Mesenchymal stem cell (in vitro differentiated cells and primary cell): ENCODE measurements at regions not wholly inside any gene's neighbourhood (a gene's known extent, or its start where the extent isn't known, plus 50 kb on each side); places are given as distances from the start of the nearest gene placed in this dataset.

Experiments used
- DNase-seq: peaks from one replicate; pipeline ENCODE4 v3.0.0-alpha.2; 2013
- H2AFZ ChIP-seq: one replicate; pipeline ENCODE4 v1.6.1; 2013; ENCODE audit warnings: low read depth, mild to moderate bottlenecking, control low read depth, inconsistent platforms, low read length, moderate library complexity
- H2AK5ac ChIP-seq: 2 replicates; pipeline ENCODE4 v1.6.1; 2013; ENCODE audit warnings: low read length, moderate library complexity, mild to moderate bottlenecking, inconsistent platforms; ENCODE audit not compliant: severe bottlenecking
- H2BK120ac ChIP-seq: one replicate; pipeline ENCODE4 v1.6.1; 2013; ENCODE audit warnings: low read depth, mild to moderate bottlenecking, inconsistent platforms, low read length, moderate library complexity
- H2BK12ac ChIP-seq, 2 experiments: one replicate each; pipeline ENCODE4 v1.6.1; 2013; ENCODE audit warnings: inconsistent platforms in 2 of 2, low read length in 2 of 2, mild to moderate bottlenecking in 2 of 2, moderate library complexity in 2 of 2, control low read depth in 1 of 2
- H2BK15ac ChIP-seq: one replicate; pipeline ENCODE4 v1.6.1; 2013; ENCODE audit warnings: mild to moderate bottlenecking, low read depth, inconsistent platforms; ENCODE audit not compliant: poor library complexity, severe bottlenecking
- H2BK5ac ChIP-seq: 2 replicates; pipeline ENCODE4 v1.6.1; 2013; ENCODE audit warnings: low read depth, mild to moderate bottlenecking, low read length, control low read depth, inconsistent platforms; ENCODE audit not compliant: poor library complexity, severe bottlenecking
- H3K14ac ChIP-seq, 2 experiments: one replicate each; pipeline ENCODE4 v1.6.1; 2013; ENCODE audit warnings: inconsistent platforms in 2 of 2, low read length in 2 of 2, control low read depth in 1 of 2, mild to moderate bottlenecking in 1 of 2, moderate library complexity in 1 of 2
- H3K18ac ChIP-seq, 2 experiments: one replicate each; pipeline ENCODE4 v1.6.1; 2013; ENCODE audit warnings: inconsistent platforms in 2 of 2, low read length in 2 of 2, control low read depth in 1 of 2, low read depth in 1 of 2, mild to moderate bottlenecking in 1 of 2
- H3K23ac ChIP-seq, 2 experiments: one replicate each; pipeline ENCODE4 v1.6.1; 2013; ENCODE audit warnings: inconsistent platforms in 2 of 2, low read length in 2 of 2, mild to moderate bottlenecking in 2 of 2, moderate library complexity in 2 of 2, control low read depth in 1 of 2
- H3K27ac ChIP-seq: 2 replicates; pipeline ENCODE4 v1.5.1; 2013; ENCODE audit warnings: mild to moderate bottlenecking, moderate library complexity, low read length, control low read depth, inconsistent platforms; ENCODE audit not compliant: poor library complexity, severe bottlenecking
- H3K27me3 ChIP-seq, 2 experiments: 2 replicates each; pipeline versions ENCODE4 v1.6.1 to v1.7.0; 2013; ENCODE audit warnings: low read length in 2 of 2, mild to moderate bottlenecking in 2 of 2, moderate library complexity in 2 of 2, control low read depth in 1 of 2, inconsistent platforms in 1 of 2; ENCODE audit not compliant: control insufficient read depth in 1 of 2, insufficient read depth in 1 of 2
- H3K36me3 ChIP-seq, 2 experiments: 2 replicates each; pipeline versions ENCODE4 v1.6.1 to v1.7.0; 2013; ENCODE audit warnings: low read length in 2 of 2, control low read depth in 1 of 2, inconsistent platforms in 1 of 2, low read depth in 1 of 2, mild to moderate bottlenecking in 1 of 2; ENCODE audit not compliant: insufficient read depth in 2 of 2, control insufficient read depth in 1 of 2
- H3K4ac ChIP-seq, 2 experiments: one replicate each; pipeline ENCODE4 v1.6.1; 2013; ENCODE audit warnings: inconsistent platforms in 2 of 2, low read length in 2 of 2, mild to moderate bottlenecking in 2 of 2, moderate library complexity in 2 of 2, control low read depth in 1 of 2, low read depth in 1 of 2
- H3K4me1 ChIP-seq: 2 replicates; pipeline ENCODE4 v1.6.1; 2013; ENCODE audit warnings: low read depth, low read length, control low read depth; ENCODE audit not compliant: control insufficient read depth, insufficient read depth
- H3K4me2 ChIP-seq: 2 replicates; pipeline ENCODE4 v1.6.1; 2013; ENCODE audit warnings: low read length, mild to moderate bottlenecking, inconsistent platforms; ENCODE audit not compliant: poor library complexity, severe bottlenecking
- H3K4me3 ChIP-seq, 2 experiments: 2 replicates each; pipeline versions ENCODE4 v1.5.1 to v1.7.0; 2013; ENCODE audit warnings: low read length in 2 of 2, mild to moderate bottlenecking in 2 of 2, control low read depth in 1 of 2, low read depth in 1 of 2; ENCODE audit not compliant: insufficient read depth in 1 of 2
- H3K79me1 ChIP-seq: replicated peaks from 2 replicates; pipeline ENCODE4 v1.6.1; 2013; ENCODE audit warnings: mild to moderate bottlenecking, control low read depth, low read length, inconsistent platforms; ENCODE audit not compliant: poor library complexity, severe bottlenecking
- H3K9ac ChIP-seq: 2 replicates; pipeline ENCODE4 v1.7.0; 2013; ENCODE audit warnings: mild to moderate bottlenecking, low read length, moderate library complexity
- H3K9me3 ChIP-seq: 2 replicates; pipeline ENCODE4 v1.7.0; 2013; ENCODE audit warnings: mild to moderate bottlenecking, low read length; ENCODE audit not compliant: control insufficient read depth
- H4K8ac ChIP-seq: one replicate; pipeline ENCODE4 v1.6.1; 2013; ENCODE audit warnings: inconsistent platforms, mild to moderate bottlenecking, low read length, moderate library complexity
- H4K91ac ChIP-seq: one replicate; pipeline ENCODE4 v1.6.1; 2013; ENCODE audit warnings: mild to moderate bottlenecking, low read length, inconsistent platforms
- WGBS: methylation state at CpG from one replicate; pipeline ENCODE4 v1.1.7; 2013; ENCODE audit warnings: mixed read lengths; 5-methylcytosine and 5-hydroxymethylcytosine counted together

GRCh38 chr7:84474436-84474835, 279.8 kb upstream of the SEMA3A start:
- no peaks in the 10 kb centered on the region for H3K27me3 ChIP-seq
- no peaks in the 10 kb centered on the region for H3K36me3 ChIP-seq
- H3K4me1 ChIP-seq = peaks cover 4% of the 10 kb centered on the region
- H3K23ac ChIP-seq = no peak overlapping the region
- no peak overlapping the region for H2BK12ac ChIP-seq
- H4K91ac ChIP-seq = no peak overlapping the region
- H2BK15ac ChIP-seq = no peak overlapping the region
- no peak overlapping the region for H3K4me2 ChIP-seq
- no peak overlapping the region for H2AFZ ChIP-seq
- H3K18ac ChIP-seq = no peak overlapping the region
- no peak overlapping the region for H3K27ac ChIP-seq
- H2BK120ac ChIP-seq = no peak overlapping the region
- H3K9me3 ChIP-seq = no peaks in the 10 kb centered on the region
- no peak overlapping the region for H4K8ac ChIP-seq
- DNase-seq = no peak
- no CpG with 5 or more reads among the region's 1 CpG for WGBS
- H2AK5ac ChIP-seq = no peak overlapping the region
- H3K9ac ChIP-seq = no peak overlapping the region
- H2BK5ac ChIP-seq = no peak overlapping the region
- H3K79me1 ChIP-seq = no peaks in the 10 kb centered on the region
- H3K14ac ChIP-seq = no peak overlapping the region
- no peak overlapping the region for H3K4me3 ChIP-seq
- H3K4ac ChIP-seq = no peak overlapping the region

GRCh38 chr7:84471576-84471975, 277.0 kb upstream of the SEMA3A start:
- no peak overlapping the region for H2AK5ac ChIP-seq
- H3K4me2 ChIP-seq = no peak overlapping the region
- H3K18ac ChIP-seq = no peak overlapping the region
- H3K79me1 ChIP-seq = no peaks in the 10 kb centered on the region
- no peak overlapping the region for H3K27ac ChIP-seq
- H3K27me3 ChIP-seq = no peaks in the 10 kb centered on the region
- H3K4me1 ChIP-seq = peaks cover 2% of the 10 kb centered on the region
- no CpG with 5 or more reads among the region's 1 CpG for WGBS
- no peak overlapping the region for H4K91ac ChIP-seq
- no peak overlapping the region for H2BK120ac ChIP-seq
- no peak overlapping the region for H4K8ac ChIP-seq
- H3K23ac ChIP-seq = no peak overlapping the region
- no peak for DNase-seq
- no peak overlapping the region for H2BK5ac ChIP-seq
- no peak overlapping the region for H2BK12ac ChIP-seq
- H3K36me3 ChIP-seq = no peaks in the 10 kb centered on the region
- H3K14ac ChIP-seq = no peak overlapping the region
- H3K9me3 ChIP-seq = no peaks in the 10 kb centered on the region
- H3K4ac ChIP-seq = no peak overlapping the region
- no peak overlapping the region for H2BK15ac ChIP-seq
- no peak overlapping the region for H3K4me3 ChIP-seq
- no peak overlapping the region for H3K9ac ChIP-seq
- no peak overlapping the region for H2AFZ ChIP-seq

DNA sequence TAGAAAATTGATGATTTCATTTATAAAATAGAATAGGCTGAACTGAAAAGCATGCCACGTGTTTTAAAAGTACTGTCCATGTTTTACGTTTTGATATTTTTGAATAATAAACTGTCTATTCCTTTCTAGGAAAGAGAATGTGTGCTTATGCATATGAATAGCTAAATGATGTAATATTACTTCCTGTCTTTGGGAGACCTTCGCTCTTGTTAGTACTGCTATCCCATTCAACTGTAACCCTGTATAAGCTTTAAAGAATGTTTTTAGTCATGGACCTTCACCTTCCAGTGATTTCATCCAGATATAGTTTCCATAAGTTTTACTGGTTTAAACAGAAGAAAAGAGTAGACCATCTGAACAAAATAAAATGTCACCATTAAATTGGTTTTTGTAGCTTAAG, 274.4 kb upstream of the SEMA3A start:
- Histone ChIP-seq H3K36me3 (no peaks in the 10 kb centered on the region), H3K9me3 (no peaks in the 10 kb centered on the region), H2BK15ac (no peak overlapping the region), H4K8ac (no peak overlapping the region), H3K23ac (no peak overlapping the region), H3K4me2 (no peak overlapping the region), H3K18ac (no peak overlapping the region), H3K4me3 (no peak overlapping the region), H3K27ac (no peak overlapping the region), H4K91ac (no peak overlapping the region), H2AFZ (no peak overlapping the region), H3K14ac (no peak overlapping the region), H2BK12ac (no peak overlapping the region), H3K4ac (no peak overlapping the region), H3K27me3 (no peaks in the 10 kb centered on the region), H2BK5ac (no peak overlapping the region), H2AK5ac (no peak overlapping the region), H3K79me1 (no peaks in the 10 kb centered on the region), H3K4me1 (no peaks in the 10 kb centered on the region), H3K9ac (no peak overlapping the region), H2BK120ac (no peak overlapping the region)
- WGBS = 100% methylated on average over 2 of the region's 3 CpGs
- DNase-seq = no peak

- no peak overlapping the region for H2AFZ ChIP-seq
- no peak overlapping the region for H3K9ac ChIP-seq
- H3K18ac ChIP-seq = no peak overlapping the region
- H3K23ac ChIP-seq = no peak overlapping the region
- no peaks in the 10 kb centered on the region for H3K27me3 ChIP-seq
- no peaks in the 10 kb centered on the region for H3K36me3 ChIP-seq
- no peak overlapping the region for H3K4me3 ChIP-seq
- H3K9me3 ChIP-seq = no peaks in the 10 kb centered on the region
- no peak overlapping the region for H2AK5ac ChIP-seq
- H3K4me1 ChIP-seq = no peaks in the 10 kb centered on the region
- no peak overlapping the region for H2BK12ac ChIP-seq
- H3K4ac ChIP-seq = no peak overlapping the region
- no peak overlapping the region for H3K4me2 ChIP-seq
- no peaks in the 10 kb centered on the region for H3K79me1 ChIP-seq
- H2BK15ac ChIP-seq = no peak overlapping the region
- no peak overlapping the region for H4K8ac ChIP-seq
- no peak overlapping the region for H4K91ac ChIP-seq
- H2BK120ac ChIP-seq = no peak overlapping the region
- H3K27ac ChIP-seq = no peak overlapping the region
- no peak overlapping the region for H2BK5ac ChIP-seq
- no peak for DNase-seq
- H3K14ac ChIP-seq = no peak overlapping the region
These were observed 267.7 kb upstream of the SEMA3A start for GRCh38 chr7:84462259-84462658.
